ENCODE measurements at regions not wholly inside any gene's neighbourhood (a gene's known extent, or its start where the extent isn't known, plus 50 kb on each side); places are given as distances from the start of the nearest gene placed in this dataset.

DNA sequence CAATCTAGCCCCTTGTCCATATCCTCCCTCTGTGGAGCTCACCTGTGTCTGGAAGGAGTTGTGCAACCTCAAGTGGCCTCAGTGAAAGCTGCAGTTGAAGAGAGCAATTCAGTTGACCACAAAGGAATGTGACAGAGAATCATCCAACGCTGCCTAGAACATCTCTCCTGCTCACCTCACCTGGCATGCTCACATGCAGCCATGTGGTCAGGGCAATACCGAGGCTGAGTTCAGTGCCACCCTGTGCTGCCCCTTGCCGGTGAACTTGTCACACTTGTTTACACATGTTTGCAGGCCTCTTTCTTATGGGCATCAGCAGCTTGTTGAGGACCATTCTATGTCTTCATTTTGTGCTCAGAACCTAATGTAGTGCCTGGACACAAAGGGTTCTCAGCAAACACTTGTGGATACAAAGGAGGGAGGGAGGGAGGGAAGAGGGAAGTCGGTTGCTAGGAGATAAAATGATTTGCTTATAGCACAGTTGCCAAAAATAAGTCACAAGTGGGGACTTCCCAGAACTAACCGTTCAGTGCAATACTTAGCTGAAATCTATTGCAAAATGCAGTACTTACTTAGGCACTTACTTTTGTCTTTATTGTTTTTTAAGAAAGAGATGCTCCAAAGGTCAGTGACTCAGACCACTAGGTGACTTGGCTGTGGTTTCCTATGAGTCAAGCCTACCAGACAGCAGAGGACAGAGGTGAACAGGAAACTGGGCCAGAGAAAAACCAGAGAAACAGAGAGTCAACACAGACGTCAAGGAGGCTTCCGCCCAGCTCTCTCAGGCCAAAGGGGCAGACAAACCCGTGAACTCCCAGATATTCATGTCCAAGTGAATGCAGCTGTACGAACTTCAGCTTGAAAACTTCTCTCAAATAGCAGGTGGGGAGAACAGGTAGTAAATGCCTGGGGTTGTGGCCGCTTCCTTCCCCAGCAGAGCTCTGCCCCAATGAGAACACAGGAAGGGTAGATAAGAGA is 227.8 kb upstream of the CTNNB1 start:
- no peaks in the 10 kb centered on the region for H3K9me3 ChIP-seq (replicated peaks; ENCODE audit: control insufficient read depth, insufficient read depth, low read depth, low read length)
- ChIA-PET CTCF (ENCODE audit: low intra/inter-chr PET ratio) (no interaction called here), POLR2A (interaction anchor here (0.5 kb wide), 1 partner anchor 11 kb away, joined by 4 read pairs; no protein-coding TSS in a partner anchor)
- in situ Hi-C loops (cut with MboI) (no loop called here), intact Hi-C loops (cut with micrococcal nuclease) (no loop called here)
- H4K20me1 ChIP-seq (replicated peaks; ENCODE audit: control insufficient read depth, insufficient read depth, low read length) = 0 out of 2 replicates have a peak, but pooled peaks cover 4% of the 10 kb centered on the region
- no peaks in the 10 kb centered on the region for H3K79me2 ChIP-seq (ENCODE audit: control insufficient read depth, insufficient read depth, low read length)
- H3K27ac ChIP-seq (ENCODE audit: extremely low read depth, low read depth, low read length) = no peak overlapping the region
- ATAC-seq (no peak), DNase-seq (ENCODE audit: extremely low read depth in 1 of 4, low spot score in 3 of 4) (peak in 1 of 4 experiments; percentile 22), FAIRE-seq (peak; percentile 44)
- no peak overlapping the region for H3K4me2 ChIP-seq (ENCODE audit: insufficient read depth, low read length)
- 0 out of 2 replicates have a peak, but pooled peaks have one; percentile 14 for TF ChIP-seq ATF3 (IDR thresholded peaks at IDR 0.05)
- TF ChIP-seq ATF3 (CRISPR knock-in tag; conservative IDR thresholded peaks at IDR 0.05) = no peak
- TF ChIP-seq POLR2B (IDR thresholded peaks at IDR 0.05; ENCODE audit: low read depth, partially characterized antibody) = no peak
- TF ChIP-seq CEBPB (tag; IDR thresholded peaks at IDR 0.05) = peak; percentile 37; the same call in 1 of the 2 replicates
- no peak for TF ChIP-seq CREBBP (IDR thresholded peaks at IDR 0.05; ENCODE audit: low read depth, low read length)
- TF ChIP-seq NEUROD1 (IDR thresholded peaks at IDR 0.05; ENCODE audit: borderline replicate concordance, low read depth, low read length, partially characterized antibody) = no peak
- TF ChIP-seq SAFB2 (IDR thresholded peaks at IDR 0.05; ENCODE audit: borderline replicate concordance, low read depth, low read length, severe bottlenecking) = no peak
- TF ChIP-seq ARID1B (IDR thresholded peaks at IDR 0.05) = 0 out of 2 replicates have a peak, but pooled peaks have one; percentile 11
- TF ChIP-seq RFX1 (IDR thresholded peaks at IDR 0.05) = 0 out of 2 replicates have a peak, but pooled peaks have one; percentile 14
- TF ChIP-seq NR2C2 (CRISPR knock-in tag; IDR thresholded peaks at IDR 0.05) = no peak
- TF ChIP-seq NR2C2 (tag; IDR thresholded peaks at IDR 0.05) = peak; percentile 85
- TF ChIP-seq FOSL1 (tag; conservative IDR thresholded peaks at IDR 0.05) = peak; percentile 88
- peak; percentile 61 for TF ChIP-seq GABPA (tag; conservative IDR thresholded peaks at IDR 0.05; ENCODE audit: low read depth)
- TF ChIP-seq RAD21 (CRISPR knock-in tag; conservative IDR thresholded peaks at IDR 0.05 in 1 of 2, IDR thresholded peaks at IDR 0.05 in 1 of 2) = 0 out of 4 replicates have a peak, but pooled peaks of 1 of the 2 experiments have one; percentile 11
- TF ChIP-seq, protein P1, sequence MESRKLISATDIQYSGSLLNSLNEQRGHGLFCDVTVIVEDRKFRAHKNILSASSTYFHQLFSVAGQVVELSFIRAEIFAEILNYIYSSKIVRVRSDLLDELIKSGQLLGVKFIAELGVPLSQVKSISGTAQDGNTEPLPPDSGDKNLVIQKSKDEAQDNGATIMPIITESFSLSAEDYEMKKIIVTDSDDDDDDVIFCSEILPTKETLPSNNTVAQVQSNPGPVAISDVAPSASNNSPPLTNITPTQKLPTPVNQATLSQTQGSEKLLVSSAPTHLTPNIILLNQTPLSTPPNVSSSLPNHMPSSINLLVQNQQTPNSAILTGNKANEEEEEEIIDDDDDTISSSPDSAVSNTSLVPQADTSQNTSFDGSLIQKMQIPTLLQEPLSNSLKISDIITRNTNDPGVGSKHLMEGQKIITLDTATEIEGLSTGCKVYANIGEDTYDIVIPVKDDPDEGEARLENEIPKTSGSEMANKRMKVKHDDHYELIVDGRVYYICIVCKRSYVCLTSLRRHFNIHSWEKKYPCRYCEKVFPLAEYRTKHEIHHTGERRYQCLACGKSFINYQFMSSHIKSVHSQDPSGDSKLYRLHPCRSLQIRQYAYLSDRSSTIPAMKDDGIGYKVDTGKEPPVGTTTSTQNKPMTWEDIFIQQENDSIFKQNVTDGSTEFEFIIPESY (CRISPR knock-in tag; IDR thresholded peaks at IDR 0.05) = no peak
- WGBS (ENCODE audit: insufficient coverage, low coverage, missing lambda C conversion rate) = 3% methylated on average over 9 of the region's 10 CpGs
- no peak overlapping the region for H3K9ac ChIP-seq (ENCODE audit: insufficient read depth in 1 of 2, low read depth in 2 of 2, low read length in 2 of 2)
- H2AFZ ChIP-seq (ENCODE audit: low read depth, low read length) = no peak overlapping the region
- H3K9me1 ChIP-seq (ENCODE audit: control insufficient read depth, insufficient read depth, low read length) = no peaks in the 10 kb centered on the region
- H3K4me1 ChIP-seq (replicated peaks in 1 of 2; ENCODE audit: control insufficient read depth in 2 of 2, insufficient read depth in 2 of 2, low read length in 2 of 2) = no peaks in the 10 kb centered on the region
- H3K36me3 ChIP-seq (ENCODE audit: control insufficient read depth, insufficient read depth, low read length) = no peaks in the 10 kb centered on the region
- H3K27me3 ChIP-seq (ENCODE audit: control insufficient read depth in 2 of 2, insufficient read depth in 2 of 2, low read length in 2 of 2) = 0 out of 5 replicates have a peak, but pooled peaks cover 0 to 7% of the 10 kb centered on the region in 2 experiments
- BruUV-seq (replicated peaks) = no TSS peak
- no peak overlapping the region for H3K4me3 ChIP-seq
